T-helper 1 cell (primary cell): ENCODE measurements at regions not wholly inside any gene's neighbourhood (a gene's known extent, or its start where the extent isn't known, plus 50 kb on each side); places are given as distances from the start of the nearest gene placed in this dataset.
A peak's percentile ranks its signal among the peaks of the same experiment; 100 is the strongest.

Source experiments
- DNase-seq, 5 donors: peaks; one replicate each; pipeline ENCODE4 v3.0.0-alpha.2; 2012 to 2020

DNA sequence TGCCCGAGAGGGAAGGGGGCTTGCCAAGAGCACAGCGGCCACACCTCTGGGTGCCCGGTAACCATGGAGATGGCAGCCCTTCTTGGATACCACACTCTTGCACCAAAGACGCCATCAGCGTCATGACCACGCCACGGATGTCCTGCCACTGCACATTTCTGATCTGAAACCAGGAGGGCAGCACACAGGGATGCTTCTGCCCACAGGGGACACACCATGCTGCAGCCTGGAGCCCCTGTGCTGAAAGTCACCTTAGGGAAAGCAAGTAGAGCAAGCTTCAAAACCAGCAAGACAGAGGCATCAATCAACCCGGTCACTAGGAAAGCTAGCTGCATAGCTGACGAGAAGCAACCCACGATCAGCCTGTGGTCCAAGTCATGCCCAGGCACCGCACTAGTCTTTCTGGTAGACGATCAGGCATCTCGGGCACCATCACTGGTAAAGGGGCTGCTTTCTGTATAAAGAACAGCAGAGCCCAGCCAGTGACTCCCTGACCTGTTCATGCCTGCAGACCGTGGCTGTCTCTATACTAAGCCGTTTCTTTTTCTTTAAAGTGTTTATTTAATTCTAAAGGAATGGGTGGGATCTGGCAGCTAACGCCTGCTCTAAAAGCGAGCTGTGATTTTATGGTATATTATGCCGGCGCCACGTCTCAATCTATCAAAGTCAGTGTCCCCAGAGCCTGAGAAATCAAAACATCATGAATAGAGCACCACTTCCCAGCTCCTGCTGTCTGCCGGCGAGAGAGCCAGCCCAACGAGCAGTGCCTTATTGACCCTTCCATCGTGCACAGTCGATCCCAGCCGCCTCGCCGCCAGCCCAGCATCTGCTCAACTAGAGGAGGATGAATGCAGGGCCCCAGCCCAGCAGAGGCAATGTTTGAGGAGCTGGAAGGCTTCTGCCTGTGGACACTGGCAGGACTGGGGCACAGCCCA lies 244.7 kb downstream of the RBFOX3 start:
- DNase-seq: peak in 1 of 5 donors; percentile 2

DNA sequence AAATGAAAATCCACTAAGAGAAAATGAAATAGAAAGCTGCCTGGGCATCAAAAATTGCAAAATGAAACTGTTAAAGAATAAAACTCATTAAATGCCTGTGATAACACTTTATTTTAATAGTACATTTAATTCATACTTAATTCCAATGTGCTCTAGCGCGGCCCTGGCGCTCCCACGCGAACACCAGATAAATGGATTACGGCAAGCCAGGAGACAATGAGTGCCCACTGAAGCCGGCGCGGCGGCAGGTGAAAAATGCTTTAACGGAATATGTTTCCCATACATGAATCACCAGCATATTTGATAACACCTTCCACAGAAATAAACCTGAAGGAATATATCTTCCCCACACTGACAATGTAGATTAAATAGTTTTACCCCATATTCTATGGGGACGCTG lies 245.5 kb downstream of the RBFOX3 start:
- peak in 1 of 5 donors; percentile 3 for DNase-seq

DNA sequence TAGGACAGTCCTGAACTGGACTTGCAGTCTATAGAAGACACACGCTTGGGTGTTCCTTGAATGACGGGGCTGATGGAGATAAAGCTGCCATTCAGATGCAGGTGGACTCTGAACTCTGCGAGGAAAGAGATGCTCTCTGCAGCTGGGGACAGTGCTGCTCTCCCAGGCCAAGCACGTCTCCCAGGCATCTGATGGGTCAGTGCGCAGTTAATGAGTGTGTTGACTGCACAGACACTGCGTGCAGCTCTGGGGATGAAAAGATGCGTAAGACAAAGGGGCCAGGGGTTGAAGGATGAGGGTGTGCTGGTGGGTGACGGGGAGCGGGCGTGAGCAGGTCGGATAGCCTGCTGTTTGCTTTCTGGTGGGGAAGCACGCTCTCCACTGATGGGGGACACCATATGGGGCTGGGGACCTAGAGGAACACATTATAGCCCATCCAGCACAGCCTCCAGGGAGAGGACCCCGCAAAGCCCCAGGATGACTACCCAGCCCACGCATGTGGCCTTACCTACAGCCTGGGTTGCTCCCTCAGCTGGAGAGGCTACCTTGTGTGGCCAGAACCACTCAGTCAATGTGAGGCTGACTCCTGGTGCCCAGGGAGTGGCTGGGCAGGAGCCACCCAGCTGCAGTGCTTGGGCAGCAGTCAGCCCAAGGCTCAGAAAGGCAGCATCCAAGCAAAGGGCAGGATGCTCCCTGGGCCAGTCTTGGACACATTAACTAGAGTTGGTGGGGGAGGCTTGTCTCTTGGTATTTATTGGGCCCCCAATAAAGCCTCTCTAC lies 246.3 kb downstream of the RBFOX3 start:
- DNase-seq: peak in 1 of 5 donors; percentile 2

DNA sequence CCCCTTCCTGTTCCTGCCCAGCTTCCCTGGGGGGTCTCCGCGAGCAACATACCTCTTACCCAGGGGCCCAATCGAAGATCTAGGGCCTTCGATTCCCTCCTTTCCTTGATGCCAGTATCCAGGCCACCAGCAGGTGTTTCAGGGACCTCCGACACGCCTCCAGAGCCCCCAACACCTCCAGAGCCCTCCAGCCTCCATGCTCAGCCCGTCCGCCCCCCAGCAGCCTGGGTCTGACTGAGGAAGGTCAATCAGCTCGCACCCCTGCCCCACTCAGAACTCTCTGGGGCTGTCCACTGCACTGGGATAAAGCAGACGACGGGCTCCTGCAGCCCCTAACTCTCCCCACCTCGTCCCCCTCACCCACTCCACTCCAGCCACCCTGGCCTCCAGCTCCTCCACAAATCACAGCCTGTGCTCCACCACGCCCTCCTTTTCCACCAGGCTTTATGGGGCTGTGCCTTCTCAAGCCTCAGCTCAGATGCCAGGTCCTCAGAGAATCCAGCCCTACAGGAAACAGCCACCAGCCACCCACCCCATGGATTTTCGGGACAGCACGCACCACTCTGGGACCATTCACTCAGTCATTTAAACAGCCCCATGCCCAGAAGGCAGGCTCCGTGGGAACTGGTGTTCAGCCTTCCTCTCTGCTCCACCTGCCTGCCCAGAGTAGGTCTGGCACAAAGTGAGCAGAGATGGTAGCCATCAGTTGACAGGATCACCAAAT lies 247.1 kb downstream of the RBFOX3 start:
- peak in 1 of 5 donors; percentile 7 for DNase-seq

DNA sequence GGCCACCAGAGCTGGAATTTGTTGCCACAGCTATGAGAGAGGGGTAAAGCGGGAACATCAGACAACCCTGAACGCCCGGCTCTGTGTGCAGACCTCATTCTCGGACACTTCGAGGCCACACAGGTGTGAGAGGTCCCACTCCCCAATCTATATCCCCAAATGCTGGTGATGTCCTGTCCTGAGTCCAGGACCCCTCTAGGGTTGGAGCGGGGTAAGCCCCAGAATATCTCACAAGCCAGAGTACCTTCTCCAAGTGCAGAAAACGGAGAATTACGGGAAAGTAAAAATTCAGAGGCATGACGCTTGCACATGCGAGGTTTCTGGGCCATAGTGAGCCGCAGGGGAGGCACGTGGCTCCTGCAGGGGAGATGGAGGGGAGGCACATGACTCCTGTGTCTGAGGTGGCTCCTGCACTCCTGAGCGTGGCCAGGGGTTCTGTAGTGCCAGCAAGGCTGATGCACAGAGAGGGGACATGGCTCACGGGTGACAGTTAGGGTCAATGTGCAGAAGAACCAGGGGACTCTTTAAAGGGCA lies 248.0 kb downstream of the RBFOX3 start:
- DNase-seq: no peak

DNA sequence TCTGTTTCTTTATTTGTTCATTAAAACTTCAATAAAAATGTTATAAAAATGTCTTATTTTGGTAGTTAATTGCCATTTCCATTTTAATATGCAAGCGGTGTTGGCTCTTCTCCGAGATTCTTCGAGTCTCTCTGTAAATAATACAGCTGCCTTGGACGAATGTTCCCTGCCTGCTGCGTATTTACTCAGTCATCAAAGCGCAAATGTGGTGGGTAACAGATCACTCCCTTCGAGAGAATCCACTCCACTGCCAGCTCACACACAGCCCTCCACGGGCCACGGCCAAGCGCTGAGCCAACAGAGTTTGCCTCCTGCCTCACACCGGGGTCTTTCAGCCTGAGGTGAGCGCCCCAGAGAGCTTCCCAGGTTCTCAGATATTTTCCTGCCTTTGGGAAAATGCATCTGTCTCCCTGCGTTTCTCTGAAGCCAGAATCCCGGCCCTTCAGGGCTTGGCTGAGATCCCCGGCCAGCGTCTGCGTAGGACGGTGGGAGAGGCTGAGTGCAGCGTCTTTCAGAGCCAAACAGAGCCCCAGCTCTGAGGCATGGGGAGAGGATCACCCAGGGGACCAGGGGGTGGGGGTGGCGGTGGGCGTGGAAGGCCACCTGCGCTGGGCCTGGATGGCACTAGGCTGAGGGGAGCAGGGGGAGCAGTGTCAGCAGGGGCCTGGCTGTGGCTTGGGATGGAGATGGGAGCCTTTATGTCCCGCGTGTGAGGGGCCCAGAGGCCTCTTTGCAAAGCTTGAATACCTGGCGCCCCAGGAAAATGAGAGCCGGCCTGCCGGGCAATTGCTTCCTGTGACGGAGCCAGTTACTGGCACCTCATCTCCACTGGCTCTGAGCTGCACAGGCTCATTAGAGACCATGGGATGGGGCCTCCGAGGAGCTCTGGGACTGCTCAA lies 248.7 kb downstream of the RBFOX3 start:
- DNase-seq: no peak

DNA sequence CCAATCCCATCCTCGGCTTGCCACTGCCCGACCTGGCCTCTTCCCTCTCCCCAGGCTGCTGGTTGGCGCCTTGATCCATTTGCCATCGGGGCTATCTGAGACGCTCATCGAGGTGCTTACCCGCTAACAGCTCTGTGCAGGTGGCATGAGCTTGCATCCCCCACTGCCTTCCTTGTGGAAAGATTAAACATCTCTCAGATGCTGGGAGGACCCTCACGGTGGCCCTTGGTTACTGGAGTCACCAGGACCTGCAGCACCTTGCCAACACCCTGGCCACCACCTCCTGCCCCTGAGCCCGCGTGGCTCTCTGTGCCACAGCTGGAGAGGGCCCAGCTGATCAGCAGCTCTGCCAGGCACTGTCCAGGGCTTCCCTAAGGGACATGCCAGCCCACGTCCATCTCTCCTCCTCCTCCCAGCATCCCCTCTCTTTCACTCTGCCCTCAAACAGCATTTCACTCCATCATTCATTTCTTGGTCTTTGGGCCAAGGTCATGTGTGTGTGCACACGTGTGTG lies 249.6 kb downstream of the RBFOX3 start:
- DNase-seq: no peak

DNA sequence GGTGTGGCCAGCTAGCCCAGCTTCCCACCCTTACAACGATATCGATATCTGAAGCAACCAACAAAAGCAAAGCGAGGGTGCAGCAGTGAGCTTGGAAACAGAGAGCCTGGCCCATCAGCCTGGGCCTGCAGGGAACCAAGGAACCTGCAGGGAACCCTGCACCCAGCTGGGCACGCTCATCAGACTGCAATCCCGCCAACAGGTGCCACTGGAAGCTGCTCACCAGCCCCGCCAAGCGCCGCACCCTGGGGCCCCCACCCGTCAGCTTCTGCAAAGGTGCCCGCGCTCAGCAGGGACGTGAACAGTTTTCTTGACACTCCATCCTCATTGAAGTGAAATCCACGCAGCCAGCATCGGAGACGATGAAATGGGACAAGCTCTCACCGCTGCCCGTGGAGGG lies 250.7 kb downstream of the RBFOX3 start:
- no peak for DNase-seq

DNA sequence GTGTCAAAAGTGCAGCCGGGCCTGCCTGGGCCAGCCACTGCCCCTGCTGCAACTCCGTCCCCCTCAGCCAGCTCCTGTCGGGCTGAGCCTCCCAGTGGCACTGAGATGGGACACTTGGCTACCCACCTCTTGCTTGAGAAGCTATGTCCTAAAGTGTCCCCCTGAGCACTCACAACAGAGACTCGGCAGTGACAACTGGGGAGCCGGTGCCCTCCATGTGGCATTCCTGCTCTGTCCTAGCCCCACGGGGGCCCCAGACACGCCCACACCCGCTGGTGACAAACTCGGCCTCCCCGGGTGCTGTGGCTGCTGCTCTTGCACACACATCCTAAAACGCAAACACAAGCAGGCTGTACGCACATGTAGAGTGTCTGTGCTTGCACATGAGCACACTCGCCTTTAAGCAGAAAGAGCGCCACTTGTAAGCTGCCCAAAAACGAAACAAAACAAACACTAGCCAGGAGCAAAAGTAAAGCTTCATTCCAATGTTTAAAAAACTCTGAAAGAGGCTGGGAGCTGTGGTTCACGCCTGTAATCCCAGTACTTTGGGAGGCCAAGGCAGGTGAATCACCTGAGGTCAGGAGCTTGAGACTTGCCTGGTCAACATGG lies 253.9 kb downstream of the RBFOX3 start:
- DNase-seq: no peak

DNA sequence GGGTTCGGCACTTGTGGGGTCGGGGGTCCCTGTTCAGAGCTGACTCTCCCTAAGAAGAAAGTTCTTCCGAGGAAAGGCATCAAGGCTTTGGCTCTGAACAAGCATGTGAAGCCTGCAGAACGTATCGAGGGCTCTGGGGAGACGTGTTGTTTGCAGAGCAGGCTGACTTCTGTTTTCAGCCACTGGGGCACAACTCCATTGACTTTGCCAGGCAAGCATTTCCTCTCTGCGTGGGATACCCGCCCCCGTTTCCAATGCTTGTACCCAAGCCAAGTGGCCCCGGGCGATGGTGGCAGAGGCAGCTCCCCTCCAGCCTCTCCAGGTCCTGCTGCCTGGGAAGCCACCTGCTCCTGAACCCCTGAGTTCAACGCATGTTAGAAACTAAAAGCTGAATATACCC lies 255.7 kb downstream of the RBFOX3 start:
- DNase-seq: no peak

DNA sequence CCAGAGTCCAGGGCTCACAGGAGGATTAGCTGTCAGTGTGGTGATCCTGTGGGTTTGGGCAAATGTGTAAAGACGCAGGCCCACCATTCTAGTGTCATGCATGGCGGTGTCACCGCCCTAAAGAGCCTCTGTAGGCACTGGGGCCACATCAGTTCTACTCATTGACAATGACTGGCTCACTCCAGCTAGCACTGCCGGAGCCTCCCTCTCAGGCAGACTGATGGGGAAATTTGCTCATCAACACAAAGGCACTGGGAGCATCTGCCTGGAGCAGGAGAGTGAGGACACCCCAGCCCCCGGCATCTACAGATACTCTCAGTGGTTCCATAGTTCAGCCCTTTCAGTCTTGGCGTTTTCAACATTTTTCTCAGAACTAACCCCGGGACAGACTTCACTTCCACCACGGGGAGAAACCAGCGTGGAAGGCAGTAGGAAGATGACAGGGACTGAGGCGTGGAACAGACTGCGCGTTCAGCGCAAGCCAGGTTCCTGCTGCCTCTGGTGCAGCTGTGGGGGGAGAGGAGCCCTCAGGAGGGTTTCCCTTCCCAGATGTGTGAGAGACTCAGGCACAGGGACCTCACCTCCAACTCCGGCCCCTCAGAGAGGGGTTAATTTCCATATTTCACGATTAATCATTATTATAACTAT lies 256.6 kb downstream of the RBFOX3 start:
- no peak for DNase-seq

DNA sequence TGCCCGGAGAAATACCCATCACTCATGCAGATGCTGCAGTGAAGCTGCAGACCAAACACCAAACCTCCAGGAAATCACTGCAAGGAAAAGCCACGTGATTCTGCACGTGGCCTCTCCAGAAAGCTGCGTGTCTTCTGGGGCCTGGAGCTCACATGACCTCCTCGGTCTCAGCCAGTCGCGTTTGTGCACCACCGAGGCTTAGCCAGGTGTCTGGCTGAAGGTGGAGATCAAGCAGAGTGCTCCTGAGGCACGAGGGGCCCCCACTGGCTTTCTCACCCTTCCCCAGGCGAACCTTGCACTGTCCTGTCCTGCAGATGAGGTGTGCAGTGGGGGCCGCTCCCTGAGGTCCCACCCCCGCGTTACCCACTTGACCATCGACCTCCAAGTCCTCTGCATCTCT lies 257.3 kb downstream of the RBFOX3 start:
- no peak for DNase-seq

DNA sequence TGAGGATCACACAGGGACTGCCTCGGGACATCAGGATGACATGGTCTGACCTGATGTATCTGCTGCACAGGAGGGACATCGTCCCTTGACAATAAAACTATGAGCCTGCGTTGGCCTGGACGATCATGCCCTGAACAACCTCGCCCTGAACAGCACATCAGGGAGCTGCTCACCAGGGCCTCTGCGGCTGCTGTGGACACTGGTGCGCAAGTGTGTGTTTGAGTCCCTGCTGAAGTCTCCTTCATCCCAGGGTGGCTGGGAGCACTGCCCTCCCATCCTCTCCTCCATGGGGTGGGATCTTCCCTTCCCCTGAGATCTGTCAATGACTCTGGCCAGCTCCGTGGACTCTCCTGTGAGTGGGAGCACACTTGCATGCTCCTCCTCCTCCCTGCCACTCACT lies 257.8 kb downstream of the RBFOX3 start:
- no peak for DNase-seq

DNA sequence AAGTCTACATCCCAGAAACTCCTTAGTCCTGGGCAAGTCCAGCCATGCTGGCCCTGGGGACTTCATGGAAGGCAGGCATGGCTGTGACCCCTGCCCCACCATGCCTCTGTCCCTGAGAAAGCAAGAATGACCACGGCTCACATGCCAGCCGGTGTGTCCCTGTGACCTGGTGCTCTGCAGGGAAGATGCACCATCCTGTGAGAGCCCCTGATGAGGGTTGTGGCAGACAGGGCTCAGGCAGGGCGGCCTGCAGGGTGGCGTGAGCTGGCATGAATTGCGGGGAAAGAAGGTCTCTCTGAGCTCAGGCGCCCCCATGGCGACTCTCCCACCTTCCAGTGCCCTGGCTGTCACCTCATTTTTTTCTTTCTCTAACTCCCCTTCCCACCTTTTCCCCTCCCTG lies 260.3 kb downstream of the RBFOX3 start:
- DNase-seq: no peak

DNA sequence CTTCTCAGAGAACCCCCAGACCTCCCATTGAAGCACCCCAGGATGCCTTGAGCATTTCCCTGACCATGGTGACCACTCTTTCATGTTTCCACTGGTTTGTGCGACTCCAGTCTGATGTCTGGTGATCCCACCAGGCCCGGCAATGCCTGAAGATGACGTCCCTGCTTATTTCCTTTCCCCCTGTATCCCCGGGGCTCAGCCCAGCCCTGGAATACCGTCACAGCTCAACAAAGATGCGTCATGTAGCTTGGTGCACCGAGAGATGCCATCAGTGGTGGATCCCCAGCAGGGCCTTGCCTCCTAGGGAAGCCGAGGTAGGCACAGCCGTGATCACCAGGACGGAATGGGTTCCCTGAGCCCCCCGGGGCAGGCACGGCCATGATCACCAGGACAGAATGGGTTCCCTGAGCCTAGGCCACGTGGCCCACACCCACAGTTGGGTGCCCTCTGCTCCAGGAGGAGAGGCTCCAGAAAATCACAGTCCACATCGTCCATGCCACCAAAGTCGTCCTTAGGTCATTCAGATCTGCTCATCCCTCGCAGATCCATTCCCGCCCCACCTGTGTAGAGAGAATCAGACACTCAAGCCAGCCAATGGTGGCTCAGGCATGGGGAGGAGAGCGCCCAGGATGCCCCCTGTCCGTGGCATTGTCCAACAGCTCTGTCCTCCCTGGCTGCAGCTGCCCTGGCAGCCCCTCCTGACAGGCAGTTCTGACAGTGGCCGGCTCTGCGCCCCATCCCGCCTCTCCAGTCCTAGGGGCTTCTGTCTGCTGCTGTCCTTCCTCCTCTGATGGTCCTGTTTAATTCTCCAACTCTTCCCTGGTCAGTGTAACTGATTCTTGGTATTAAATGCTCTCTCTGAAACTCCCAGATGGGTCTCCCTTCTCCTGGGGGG lies 261.1 kb downstream of the RBFOX3 start:
- DNase-seq: no peak

DNA sequence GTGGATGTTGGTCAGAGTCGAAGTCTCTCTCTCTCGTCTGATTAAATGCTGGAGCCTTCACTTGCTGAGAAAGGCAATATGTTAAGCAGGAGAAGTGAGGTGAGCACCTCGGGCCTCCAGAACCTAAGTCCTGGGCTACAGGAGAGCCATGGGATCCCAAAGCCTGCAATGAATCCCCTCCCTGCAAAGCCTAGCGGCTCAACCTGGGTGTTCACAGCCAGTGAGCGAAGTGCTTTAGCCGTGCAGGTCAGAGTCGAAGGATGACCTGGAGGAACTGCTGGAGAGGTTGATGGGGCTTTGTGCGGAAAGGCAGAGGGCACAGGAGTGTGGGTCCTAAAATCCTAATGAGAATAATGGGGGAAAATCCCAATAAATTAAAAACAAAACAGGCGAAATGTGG lies 267.8 kb downstream of the ENGASE start:
- no peak for DNase-seq

DNA sequence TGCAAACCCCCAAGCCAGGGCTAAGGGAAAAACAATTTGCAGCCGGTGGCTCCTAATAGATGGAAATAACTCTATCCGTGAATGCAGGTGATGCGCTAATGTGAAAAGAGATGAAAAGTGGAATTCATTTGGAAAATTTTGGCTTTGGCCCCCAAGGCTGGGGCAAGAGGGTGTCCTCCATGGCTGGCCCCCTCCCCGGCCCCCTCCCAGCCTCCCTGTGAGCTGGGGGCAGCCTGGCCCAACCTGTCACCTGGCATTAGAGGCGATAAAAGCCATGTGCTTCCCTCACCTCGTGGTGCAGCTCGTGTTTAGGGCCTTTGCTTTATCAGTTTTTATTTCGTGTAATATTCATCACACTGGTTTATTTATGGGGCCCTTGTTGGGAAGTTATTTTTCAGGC lies 267.2 kb downstream of the ENGASE start:
- no peak for DNase-seq

DNA sequence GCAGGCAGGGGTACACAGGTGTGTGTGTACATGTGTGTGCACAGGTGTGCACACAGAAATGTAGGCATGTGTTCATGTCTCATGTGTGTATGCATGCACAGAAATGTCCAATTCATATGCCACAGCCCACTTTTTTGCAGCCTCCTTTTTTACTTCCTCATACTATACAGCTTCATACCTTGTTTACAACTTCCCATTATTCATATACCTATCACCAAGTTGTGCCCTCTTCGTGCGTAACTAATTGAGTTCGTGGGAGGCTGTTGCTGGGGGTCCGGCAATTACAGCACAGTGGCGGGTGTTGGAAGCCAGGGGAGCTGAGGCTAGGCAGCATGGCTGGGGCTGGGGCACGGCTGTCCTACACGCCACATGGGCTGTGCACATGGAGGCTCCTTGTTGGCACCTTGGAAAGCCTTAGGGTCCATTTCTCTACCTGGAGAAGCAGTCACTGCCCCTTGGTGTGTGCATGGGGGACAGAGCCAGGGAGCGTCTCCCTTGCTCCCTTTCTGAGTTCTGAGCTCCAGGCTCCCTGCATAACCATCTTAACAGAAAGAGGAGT lies 266.7 kb downstream of the ENGASE start:
- no peak for DNase-seq
